Endothelial cell (in vitro differentiated cells): ENCODE measurements at regions not wholly inside any gene's neighbourhood (a gene's known extent, or its start where the extent isn't known, plus 50 kb on each side); places are given as distances from the start of the nearest gene placed in this dataset.

ENCODE experiments used
- DNase-seq: peaks from one replicate; pipeline ENCODE4 v3.0.0; 2021; ENCODE audit warnings: low spot score
- H3K27ac Mint-ChIP-seq: one replicate; pipeline ENCODE4 v1.8.0; 2021; ENCODE audit warnings: mixed read lengths, inconsistent platforms; ENCODE audit not compliant: unreplicated experiment
- H3K27me3 Mint-ChIP-seq: one replicate; pipeline ENCODE4 v1.8.0; 2021; ENCODE audit warnings: mild to moderate bottlenecking, moderate library complexity, mixed read lengths, inconsistent platforms; ENCODE audit not compliant: unreplicated experiment
- H3K36me3 Mint-ChIP-seq: one replicate; pipeline ENCODE4 v1.8.0; 2021; ENCODE audit warnings: mild to moderate bottlenecking, low read depth, mixed read lengths, inconsistent platforms; ENCODE audit not compliant: unreplicated experiment
- H3K4me1 Mint-ChIP-seq: one replicate; pipeline ENCODE4 v1.8.0; 2021; ENCODE audit warnings: mild to moderate bottlenecking, mixed read lengths, inconsistent platforms; ENCODE audit not compliant: unreplicated experiment
- H3K4me3 Mint-ChIP-seq: one replicate; pipeline ENCODE4 v1.8.0; 2021; ENCODE audit warnings: mild to moderate bottlenecking, mixed read lengths, inconsistent platforms; ENCODE audit not compliant: unreplicated experiment
- H3K9me3 Mint-ChIP-seq: one replicate; pipeline ENCODE4 v1.8.0; 2021; ENCODE audit warnings: mixed read lengths, inconsistent platforms; ENCODE audit not compliant: unreplicated experiment
- TF ChIP-seq, protein P1 (sequence below): fragments of 200-600 bp; sonication (generic); IDR thresholded peaks from one replicate; pipeline ENCODE4 v1.5.0; 2021; ENCODE audit warnings: antibody characterized with exemption; ENCODE audit not compliant: unreplicated experiment

DNA sequence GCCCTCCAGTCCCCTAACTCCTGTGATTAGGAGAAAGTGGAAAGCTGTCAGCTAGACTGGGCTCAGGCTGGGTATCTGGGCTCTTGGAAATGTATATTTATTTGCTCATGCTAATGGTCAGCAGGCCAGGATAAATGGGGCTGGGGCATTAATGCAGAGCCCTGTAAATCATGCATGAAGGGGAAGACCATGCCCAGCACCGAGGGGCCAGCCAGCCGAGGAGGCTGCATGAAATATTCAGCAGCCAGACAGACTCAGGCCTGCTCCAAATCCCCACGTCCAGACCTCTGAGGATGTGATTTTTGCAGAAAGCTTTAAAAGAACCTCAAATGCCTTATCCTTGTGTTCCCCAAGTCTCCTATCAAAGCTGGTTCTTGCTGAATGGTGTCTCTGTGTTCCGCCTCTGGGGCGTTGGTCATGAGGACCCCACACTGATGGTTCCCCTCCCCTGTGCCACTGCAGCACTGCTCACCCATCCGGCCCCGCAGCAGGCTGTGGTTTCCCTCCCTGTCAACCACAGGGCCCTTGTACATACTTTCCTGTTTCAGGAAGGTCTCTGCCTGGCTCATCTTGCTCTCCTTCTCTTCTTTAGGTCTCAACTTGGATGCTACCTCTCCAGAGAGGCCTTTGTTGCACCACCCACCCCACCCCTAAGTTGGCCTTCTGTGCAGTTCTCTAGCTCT, 358.4 kb downstream of the CDH26 start:
- no peak overlapping the region for H3K4me3 Mint-ChIP-seq
- H3K27ac Mint-ChIP-seq = no peak overlapping the region
- no peaks in the 10 kb centered on the region for H3K36me3 Mint-ChIP-seq
- no peaks in the 10 kb centered on the region for H3K4me1 Mint-ChIP-seq
- no peaks in the 10 kb centered on the region for H3K27me3 Mint-ChIP-seq
- TF ChIP-seq, protein P1, sequence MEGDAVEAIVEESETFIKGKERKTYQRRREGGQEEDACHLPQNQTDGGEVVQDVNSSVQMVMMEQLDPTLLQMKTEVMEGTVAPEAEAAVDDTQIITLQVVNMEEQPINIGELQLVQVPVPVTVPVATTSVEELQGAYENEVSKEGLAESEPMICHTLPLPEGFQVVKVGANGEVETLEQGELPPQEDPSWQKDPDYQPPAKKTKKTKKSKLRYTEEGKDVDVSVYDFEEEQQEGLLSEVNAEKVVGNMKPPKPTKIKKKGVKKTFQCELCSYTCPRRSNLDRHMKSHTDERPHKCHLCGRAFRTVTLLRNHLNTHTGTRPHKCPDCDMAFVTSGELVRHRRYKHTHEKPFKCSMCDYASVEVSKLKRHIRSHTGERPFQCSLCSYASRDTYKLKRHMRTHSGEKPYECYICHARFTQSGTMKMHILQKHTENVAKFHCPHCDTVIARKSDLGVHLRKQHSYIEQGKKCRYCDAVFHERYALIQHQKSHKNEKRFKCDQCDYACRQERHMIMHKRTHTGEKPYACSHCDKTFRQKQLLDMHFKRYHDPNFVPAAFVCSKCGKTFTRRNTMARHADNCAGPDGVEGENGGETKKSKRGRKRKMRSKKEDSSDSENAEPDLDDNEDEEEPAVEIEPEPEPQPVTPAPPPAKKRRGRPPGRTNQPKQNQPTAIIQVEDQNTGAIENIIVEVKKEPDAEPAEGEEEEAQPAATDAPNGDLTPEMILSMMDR = no peak
- DNase-seq = no peak
- H3K9me3 Mint-ChIP-seq = no peaks in the 10 kb centered on the region

DNA sequence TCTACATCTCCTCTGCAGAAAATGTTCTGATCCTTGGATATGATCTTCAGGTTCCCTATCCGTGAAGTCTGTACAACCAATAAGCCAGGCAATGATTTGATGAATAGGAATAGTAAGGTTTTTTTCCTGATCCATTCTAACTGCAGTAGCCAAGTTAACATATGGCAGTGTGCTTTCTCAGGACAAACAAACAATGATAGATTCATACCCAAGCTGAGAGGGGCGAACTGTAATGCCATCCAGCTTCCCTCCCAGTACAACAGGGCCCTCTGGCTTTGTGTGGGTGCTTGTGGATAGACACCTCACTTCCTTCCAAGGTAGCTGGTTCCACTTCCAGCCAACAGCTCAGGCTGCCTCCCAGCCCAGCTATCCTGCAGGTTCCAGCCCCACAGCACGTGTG, 359.2 kb downstream of the CDH26 start:
- Mint-ChIP-seq H3K9me3 (no peaks in the 10 kb centered on the region), H3K36me3 (no peaks in the 10 kb centered on the region), H3K4me3 (no peak overlapping the region), H3K27ac (no peak overlapping the region), H3K4me1 (no peaks in the 10 kb centered on the region), H3K27me3 (no peaks in the 10 kb centered on the region)
- TF ChIP-seq, protein P1 = no peak
- no peak for DNase-seq

DNA sequence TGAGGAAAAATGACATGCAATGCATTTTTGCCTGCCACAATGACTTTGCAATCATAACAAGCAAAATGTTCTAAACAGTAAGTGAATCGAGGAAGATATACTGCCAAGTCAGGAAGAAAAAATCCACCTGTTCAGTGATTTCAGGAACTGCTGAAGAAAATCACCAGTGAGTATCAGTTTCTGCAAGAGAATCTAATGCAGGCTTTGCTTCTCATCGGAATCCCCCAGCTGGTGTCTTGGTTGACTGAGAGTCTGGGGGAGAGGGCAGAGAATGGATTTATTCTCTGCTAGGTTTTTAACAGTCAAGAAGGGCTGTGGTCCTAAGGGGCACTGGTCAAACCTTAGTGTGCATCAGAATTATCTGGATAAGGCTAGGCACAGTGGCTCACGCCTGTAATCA, 363.4 kb downstream of the CDH26 start:
- H3K27ac Mint-ChIP-seq = no peak overlapping the region
- TF ChIP-seq, protein P1 = no peak
- no peaks in the 10 kb centered on the region for H3K27me3 Mint-ChIP-seq
- no peaks in the 10 kb centered on the region for H3K4me1 Mint-ChIP-seq
- DNase-seq = no peak
- no peaks in the 10 kb centered on the region for H3K36me3 Mint-ChIP-seq
- H3K4me3 Mint-ChIP-seq = no peak overlapping the region
- H3K9me3 Mint-ChIP-seq = no peaks in the 10 kb centered on the region

DNA sequence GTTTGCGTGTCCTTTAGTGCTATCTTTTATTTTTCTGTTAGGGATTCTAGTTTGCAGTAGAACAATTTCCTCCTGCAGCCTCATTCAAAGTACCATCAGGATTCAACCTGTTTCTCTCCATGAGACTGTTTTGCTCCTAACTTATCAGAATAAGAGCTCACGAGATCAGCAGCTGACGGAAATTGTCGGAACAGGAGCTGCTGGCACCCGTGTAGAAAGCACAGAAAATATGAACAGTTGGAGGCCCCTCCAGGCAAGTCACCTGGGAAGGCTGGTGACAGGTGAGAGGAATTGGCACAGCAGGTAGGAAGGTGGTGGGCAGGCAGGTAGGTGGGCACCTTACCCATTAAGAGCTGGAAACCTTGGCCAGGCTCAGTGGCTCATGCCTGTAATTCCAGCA, 368.6 kb downstream of the CDH26 start:
- no peaks in the 10 kb centered on the region for H3K36me3 Mint-ChIP-seq
- no peaks in the 10 kb centered on the region for H3K27me3 Mint-ChIP-seq
- TF ChIP-seq, protein P1 = no peak
- no peaks in the 10 kb centered on the region for H3K9me3 Mint-ChIP-seq
- no peak overlapping the region for H3K27ac Mint-ChIP-seq
- DNase-seq = no peak
- H3K4me1 Mint-ChIP-seq = no peaks in the 10 kb centered on the region
- no peak overlapping the region for H3K4me3 Mint-ChIP-seq

DNA sequence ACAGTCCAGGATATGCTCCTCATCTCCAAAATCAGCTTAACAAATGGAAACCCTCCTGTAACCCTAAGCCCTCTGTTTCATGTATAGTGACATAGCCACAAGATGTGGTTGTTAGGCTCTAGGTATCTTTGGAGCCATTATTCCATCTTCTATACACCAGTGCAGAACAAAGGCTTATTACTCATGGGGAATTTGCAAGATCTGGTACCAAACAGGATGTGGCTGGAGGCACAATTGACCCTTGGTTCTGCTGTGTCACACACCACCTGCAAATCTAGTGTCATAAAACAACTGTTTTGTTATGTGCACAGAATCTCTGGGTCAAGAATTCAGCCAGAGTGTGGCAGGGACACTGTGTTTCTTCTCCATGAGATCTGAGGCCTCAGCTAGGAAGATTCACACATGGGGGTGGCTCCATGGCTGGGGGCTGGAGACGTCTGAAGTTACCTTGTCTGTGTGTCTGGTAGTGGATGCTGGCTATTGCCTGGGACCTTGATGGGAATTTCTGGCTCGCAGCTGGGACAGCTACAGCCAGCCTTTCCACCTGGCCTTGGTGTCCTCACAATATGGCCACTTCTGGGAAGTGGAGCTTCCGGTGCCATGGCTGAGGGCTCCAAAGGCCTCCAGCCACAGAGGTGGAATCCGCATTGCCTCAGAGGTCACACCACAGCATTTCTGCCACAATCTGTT, 369.9 kb downstream of the CDH26 start:
- no peak for DNase-seq
- no peaks in the 10 kb centered on the region for H3K27me3 Mint-ChIP-seq
- TF ChIP-seq, protein P1 = no peak

More for the DNA sequence above, 369.9 kb downstream of the CDH26 start:
- H3K27ac Mint-ChIP-seq = no peak overlapping the region
- H3K4me1 Mint-ChIP-seq = no peaks in the 10 kb centered on the region
- no peak overlapping the region for H3K4me3 Mint-ChIP-seq
- no peaks in the 10 kb centered on the region for H3K36me3 Mint-ChIP-seq
- H3K9me3 Mint-ChIP-seq = no peaks in the 10 kb centered on the region
